GM23248 (cell line): ENCODE measurements at regions not wholly inside any gene's neighbourhood (a gene's known extent, or its start where the extent isn't known, plus 50 kb on each side); places are given as distances from the start of the nearest gene placed in this dataset.

Experiments
- DNase-seq: peaks from one replicate; pipeline ENCODE4 v3.0.0-alpha.2; 2015
- H2AFZ ChIP-seq: fragments of 200-600 bp; sonication (generic); 2 replicates; pipeline ENCODE4 v1.6.1; 2016; ENCODE audit warnings: antibody characterized with exemption
- H3F3A ChIP-seq: fragments of 200-600 bp; sonication (generic); 2 replicates; pipeline ENCODE4 v1.6.1; 2016; ENCODE audit warnings: mild to moderate bottlenecking, antibody characterized with exemption, mixed run types; ENCODE audit not compliant: insufficient read depth
- H3K27ac ChIP-seq: fragments of 200-600 bp; sonication (generic); 2 replicates; pipeline ENCODE4 v1.5.1; 2016; ENCODE audit warnings: mild to moderate bottlenecking
- H3K27me3 ChIP-seq: fragments of 200-600 bp; sonication (generic); replicated peaks from 2 replicates; pipeline ENCODE4 v1.6.1; 2016; ENCODE audit warnings: mild to moderate bottlenecking; ENCODE audit not compliant: insufficient read depth
- H3K36me3 ChIP-seq: fragments of 200-600 bp; sonication (generic); 2 replicates; pipeline ENCODE4 v1.6.1; 2016; ENCODE audit warnings: low read depth, mild to moderate bottlenecking
- H3K4me1 ChIP-seq: fragments of 200-600 bp; sonication (generic); 2 replicates; pipeline ENCODE4 v1.6.1; 2016; ENCODE audit warnings: mild to moderate bottlenecking; ENCODE audit not compliant: insufficient read depth
- H3K4me2 ChIP-seq: fragments of 200-600 bp; sonication (generic); one replicate; pipeline ENCODE4 v1.6.1; 2016; ENCODE audit warnings: mild to moderate bottlenecking; ENCODE audit not compliant: unreplicated experiment
- H3K4me3 ChIP-seq: fragments of 200-600 bp; sonication (generic); 2 replicates; pipeline ENCODE4 v1.5.1; 2016; ENCODE audit warnings: mild to moderate bottlenecking
- H3K79me2 ChIP-seq: fragments of 200-600 bp; sonication (generic); 2 replicates; pipeline ENCODE4 v1.6.1; 2016; ENCODE audit warnings: mild to moderate bottlenecking; ENCODE audit not compliant: insufficient read depth
- H3K9ac ChIP-seq: fragments of 200-600 bp; sonication (generic); 2 replicates; pipeline ENCODE4 v1.6.1; 2016; ENCODE audit warnings: mild to moderate bottlenecking
- H3K9me2 ChIP-seq: fragments of 200-600 bp; sonication (generic); 2 replicates; pipeline ENCODE4 v1.6.1; 2016; ENCODE audit warnings: mixed run types, mild to moderate bottlenecking, moderate library complexity; ENCODE audit not compliant: insufficient read depth
- H3K9me3 ChIP-seq: fragments of 200-600 bp; sonication (generic); one replicate; pipeline ENCODE4 v1.6.1; 2017; ENCODE audit warnings: low read depth
- H4K20me1 ChIP-seq: fragments of 200-600 bp; sonication (generic); 2 replicates; pipeline ENCODE4 v1.6.0; 2016; ENCODE audit not compliant: insufficient read depth
- EZH2 ChIP-seq: fragments of 200-600 bp; sonication (generic); IDR thresholded peaks from 2 replicates; pipeline ENCODE4 v1.6.1; 2018; ENCODE audit warnings: antibody characterized with exemption, mild to moderate bottlenecking; ENCODE audit not compliant: insufficient read depth, poor library complexity, severe bottlenecking
- EZH2phosphoT487 ChIP-seq: fragments of 200-600 bp; sonication (generic); IDR thresholded peaks from 2 replicates; pipeline ENCODE4 v1.6.1; 2018; ENCODE audit warnings: antibody characterized with exemption, moderate library complexity, mild to moderate bottlenecking, low read depth; ENCODE audit not compliant: insufficient read depth
- WGBS, 2 experiments: methylation state at CpG; one replicate each; pipeline ENCODE4 v1.1.6; 2015 to 2017; ENCODE audit warnings: low lambda C conversion rate in 2 of 2, low coverage in 1 of 2; ENCODE audit errors: missing lambda C conversion rate in 2 of 2; 5-methylcytosine and 5-hydroxymethylcytosine counted together
- in situ Hi-C: fragments of 300-500 bp; cut with MboI; formaldehyde crosslinking; loops from 2 replicates; pipeline ENCODE4 v1.15.0; 2020

DNA sequence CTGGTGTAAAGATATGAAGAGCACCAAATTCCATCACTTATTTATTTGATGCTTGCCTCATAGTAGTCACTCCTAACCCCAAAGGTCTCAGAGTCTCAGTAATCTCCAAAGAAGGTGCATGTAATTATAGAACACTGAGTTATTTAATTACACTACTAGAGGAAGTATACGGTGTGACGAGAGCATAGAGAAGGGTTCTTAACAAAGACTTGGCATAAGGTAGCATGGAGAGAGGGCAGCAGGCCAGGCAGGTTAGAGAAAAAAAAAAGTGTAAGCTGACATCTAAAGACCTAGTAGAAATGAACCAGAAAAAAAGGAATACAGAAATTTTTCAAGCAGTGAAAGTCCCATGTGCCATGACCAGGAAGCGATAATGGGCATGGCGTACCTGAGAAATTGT lies 213.3 kb upstream of the TGFBR2 start:
- no peaks in the 10 kb centered on the region for H3F3A ChIP-seq
- no peak overlapping the region for H3K27ac ChIP-seq
- no peaks in the 10 kb centered on the region for H3K79me2 ChIP-seq
- WGBS, 2 experiments = 91 to 94% methylated on average over 4 of the region's 4 CpGs
- no peak overlapping the region for H3K4me3 ChIP-seq
- TF ChIP-seq EZH2 (no peak), EZH2phosphoT487 (no peak)
- H3K9me3 ChIP-seq = no peaks in the 10 kb centered on the region
- H3K9ac ChIP-seq = no peak overlapping the region
- in situ Hi-C loops = no loop called here
- H4K20me1 ChIP-seq = no peaks in the 10 kb centered on the region
- no peak overlapping the region for H2AFZ ChIP-seq
- no peaks in the 10 kb centered on the region for H3K36me3 ChIP-seq
- H3K9me2 ChIP-seq = no peaks in the 10 kb centered on the region
- no peaks in the 10 kb centered on the region for H3K27me3 ChIP-seq
- H3K4me1 ChIP-seq = no peaks in the 10 kb centered on the region
- no peak overlapping the region for H3K4me2 ChIP-seq
- DNase-seq = no peak

DNA sequence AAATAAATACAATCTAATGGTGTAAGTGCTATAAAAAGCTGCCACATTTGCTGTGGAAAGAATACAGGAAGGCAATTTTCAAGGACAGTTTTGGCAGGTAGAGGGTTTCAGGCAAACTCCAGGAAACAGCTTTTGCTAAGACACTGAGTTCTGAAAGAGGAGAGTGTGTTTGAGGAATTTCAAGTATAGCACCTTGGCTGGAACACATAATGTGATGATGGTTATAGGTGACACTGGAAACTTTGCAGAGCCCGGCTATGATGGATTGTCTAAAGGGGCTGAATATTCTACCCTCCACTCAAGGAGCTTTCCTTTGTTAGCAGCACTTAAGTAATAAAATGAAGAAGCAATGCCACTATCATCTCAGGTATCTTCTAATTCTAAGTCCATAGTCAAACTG lies 209.4 kb upstream of the TGFBR2 start:
- TF ChIP-seq EZH2 (no peak), EZH2phosphoT487 (no peak)
- no peak overlapping the region for H3K27ac ChIP-seq
- no peaks in the 10 kb centered on the region for H3K27me3 ChIP-seq
- no peak overlapping the region for H3K4me2 ChIP-seq
- H3F3A ChIP-seq = no peaks in the 10 kb centered on the region
- no peak overlapping the region for H3K9ac ChIP-seq
- no peak overlapping the region for H2AFZ ChIP-seq
- WGBS, 2 experiments = 95 to 100% methylated on average over 1 of the region's 1 CpG
- 0 out of 2 replicates have a peak, but pooled peaks cover 3% of the 10 kb centered on the region for H3K4me1 ChIP-seq
- H3K79me2 ChIP-seq = no peaks in the 10 kb centered on the region
- no peak for DNase-seq
- in situ Hi-C loops = no loop called here
- H3K36me3 ChIP-seq = no peaks in the 10 kb centered on the region
- no peaks in the 10 kb centered on the region for H3K9me3 ChIP-seq
- no peaks in the 10 kb centered on the region for H3K9me2 ChIP-seq
- no peak overlapping the region for H3K4me3 ChIP-seq
- no peaks in the 10 kb centered on the region for H4K20me1 ChIP-seq

DNA sequence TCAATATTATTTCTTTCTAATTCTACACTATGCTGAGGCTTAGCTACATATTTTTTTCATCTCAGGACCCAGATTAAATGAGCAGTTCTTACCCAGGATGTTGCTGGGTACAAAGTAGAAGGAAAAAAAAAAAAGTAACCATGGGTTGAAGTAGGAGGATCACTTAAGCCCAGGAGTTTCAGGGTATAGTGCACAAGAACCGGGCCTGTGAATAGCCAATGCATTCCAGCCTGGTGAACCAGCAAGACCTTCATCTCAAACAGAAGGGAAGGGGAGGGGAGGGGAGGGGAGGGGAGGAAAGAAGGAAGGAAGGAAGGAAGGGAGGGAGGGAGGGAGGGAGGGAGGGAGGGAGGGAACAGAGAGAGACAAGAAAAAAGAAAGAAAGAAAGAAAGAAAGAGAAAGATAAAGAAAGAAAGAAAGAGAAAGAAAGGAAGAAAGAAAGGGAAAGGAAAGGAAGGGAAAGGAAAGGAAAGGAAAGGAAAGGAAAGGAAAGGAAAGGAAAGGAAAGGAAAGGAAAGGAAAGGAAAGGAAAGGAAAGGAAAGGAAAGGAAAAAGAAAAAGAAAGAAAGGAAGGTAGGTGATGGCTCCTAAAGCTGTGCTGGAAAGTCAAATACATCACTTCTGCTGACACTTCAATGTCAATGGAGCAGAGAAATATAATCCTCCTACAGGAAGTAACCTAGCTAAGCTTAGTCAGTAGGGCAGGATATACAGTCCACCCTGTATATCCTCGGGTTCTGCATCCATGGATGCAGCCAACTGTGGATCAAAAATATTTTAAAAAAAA lies 206.8 kb upstream of the TGFBR2 start:
- no peak for TF ChIP-seq EZH2
- TF ChIP-seq EZH2phosphoT487 = no peak

DNA sequence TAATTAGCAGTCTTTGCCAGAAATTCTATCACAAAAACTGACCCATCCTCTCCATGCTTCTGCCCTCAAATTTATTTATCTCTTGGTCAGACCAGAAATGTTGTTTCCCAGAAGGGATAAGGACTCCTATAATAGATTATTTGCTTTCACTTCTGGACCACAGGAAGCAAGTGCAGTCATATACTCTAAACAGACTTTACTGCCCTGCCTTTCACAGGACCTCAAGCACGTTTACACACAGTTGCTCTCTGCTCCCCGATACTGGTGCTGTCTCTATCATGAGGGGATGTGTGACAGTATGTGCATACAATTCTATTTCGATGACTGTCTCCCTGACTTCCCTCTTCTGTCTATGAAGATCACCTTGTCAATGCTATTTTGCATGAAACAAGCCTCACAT lies 205.5 kb upstream of the TGFBR2 start:
- Histone ChIP-seq H3K9ac (no peak overlapping the region), H3K27me3 (no peaks in the 10 kb centered on the region), H3K9me3 (no peaks in the 10 kb centered on the region), H3K36me3 (no peaks in the 10 kb centered on the region), H3K4me2 (no peak overlapping the region), H2AFZ (no peak overlapping the region), H3F3A (no peaks in the 10 kb centered on the region), H3K27ac (no peak overlapping the region), H3K4me3 (no peak overlapping the region), H4K20me1 (no peaks in the 10 kb centered on the region), H3K4me1 (0 out of 2 replicates have a peak, but pooled peaks cover 3% of the 10 kb centered on the region), H3K79me2 (no peaks in the 10 kb centered on the region), H3K9me2 (no peaks in the 10 kb centered on the region)
- DNase-seq = no peak
- no peak for TF ChIP-seq EZH2
- no peak for TF ChIP-seq EZH2phosphoT487
- WGBS, 2 experiments = 62 to 84% methylated on average over 3 of the region's 3 CpGs
- in situ Hi-C loops = no loop called here

More for the DNA sequence above, 206.8 kb upstream of the TGFBR2 start:
- DNase-seq = no peak
- 81 to 85% methylated on average over 2 of the region's 2 CpGs for WGBS, 2 experiments
- Histone ChIP-seq H3K9me3 (no peaks in the 10 kb centered on the region), H3K4me2 (no peak overlapping the region), H3K4me3 (no peak overlapping the region), H3K27ac (no peak overlapping the region), H2AFZ (no peak overlapping the region), H3K79me2 (no peaks in the 10 kb centered on the region), H3F3A (no peaks in the 10 kb centered on the region), H3K4me1 (0 out of 2 replicates have a peak, but pooled peaks cover 3% of the 10 kb centered on the region), H3K36me3 (no peaks in the 10 kb centered on the region), H4K20me1 (no peaks in the 10 kb centered on the region), H3K9me2 (no peaks in the 10 kb centered on the region), H3K27me3 (no peaks in the 10 kb centered on the region), H3K9ac (no peak overlapping the region)
- in situ Hi-C loops = no loop called here
